H1 (cell line): ENCODE measurements at regions not wholly inside any gene's neighbourhood (a gene's known extent, or its start where the extent isn't known, plus 50 kb on each side); places are given as distances from the start of the nearest gene placed in this dataset.

Experiments
- RAD21 ChIP-seq, 2 experiments: IDR thresholded peaks in 1 of 2; conservative IDR thresholded peaks in 1 of 2; 2 replicates each; pipeline ENCODE4 v1.6.1; 2011; ENCODE audit warnings: low read depth in 2 of 2, low read length in 2 of 2, improper control_type of control experiment in 1 of 2, inconsistent platforms in 1 of 2, mild to moderate bottlenecking in 1 of 2, moderate library complexity in 1 of 2

DNA sequence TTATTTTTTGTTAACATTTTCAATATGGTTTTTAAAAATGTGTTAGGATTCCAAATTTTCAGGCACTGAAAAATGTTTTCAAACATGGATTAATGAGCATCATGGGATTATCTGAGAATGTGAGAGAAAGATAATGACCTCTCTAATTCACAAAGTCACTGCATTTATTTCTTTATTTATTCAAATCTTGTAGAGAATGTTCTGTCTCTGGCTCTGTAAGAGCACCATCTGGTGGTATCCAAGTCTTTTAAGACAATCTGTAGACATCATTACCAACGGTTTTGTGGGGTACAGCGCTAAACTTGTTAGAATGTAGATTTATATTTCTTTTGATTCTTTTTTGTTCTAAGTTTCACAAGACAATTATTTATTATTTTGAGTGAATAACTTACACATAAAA is 956.0 kb upstream of the NOVA1 start (continued):
- peak; percentile 64 for TF ChIP-seq RAD21 (IDR thresholded peaks at IDR 0.05 in 1 of 2, conservative IDR thresholded peaks at IDR 0.05 in 1 of 2; ENCODE audit: low read depth in 2 of 2, low read length in 2 of 2)
